ENCODE measurements at regions not wholly inside any gene's neighbourhood (a gene's known extent, or its start where the extent isn't known, plus 50 kb on each side); places are given as distances from the start of the nearest gene placed in this dataset.
A peak's percentile ranks its signal among the peaks of the same experiment; 100 is the strongest.

DNA sequence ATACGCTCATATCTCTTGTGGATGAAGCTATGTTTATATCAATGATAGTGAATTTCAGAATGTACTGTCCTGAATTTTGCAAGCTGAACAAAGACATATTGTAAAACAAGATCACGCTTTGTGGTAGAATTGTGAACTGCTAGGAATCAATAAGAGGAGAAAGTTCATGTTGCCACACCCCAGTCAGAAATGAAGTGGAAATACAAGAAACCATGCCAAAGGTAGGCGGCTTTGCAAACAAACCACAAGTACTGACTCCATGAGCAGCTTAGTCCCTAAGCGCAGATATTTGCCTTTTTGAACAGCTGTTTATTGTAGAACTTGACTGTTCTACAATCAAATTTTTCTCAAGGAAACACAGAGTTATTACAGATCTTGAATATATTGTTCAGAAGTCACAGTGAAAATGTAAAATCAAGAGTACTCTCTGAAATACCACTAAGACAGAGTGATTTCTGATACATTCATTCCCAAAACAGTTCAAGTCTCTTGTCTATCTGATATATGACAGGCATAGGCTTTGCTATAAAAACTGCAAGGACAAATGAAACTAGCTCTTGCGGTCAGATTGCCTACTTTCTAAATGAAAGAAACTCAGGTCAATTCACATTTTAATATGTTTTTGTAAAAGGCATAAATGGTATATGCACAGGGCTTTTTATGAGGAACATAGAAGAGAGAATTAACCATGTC, 120.9 kb upstream of the CDH19 start:
- Histone ChIP-seq H3K4me3 (ENCODE audit: low read depth, low read length) (no peak overlapping the region), H3K27me3 (replicated peaks; ENCODE audit: control insufficient read depth, insufficient read depth, low read length) (no peaks in the 10 kb centered on the region), H3K9me3 (no peaks in the 10 kb centered on the region), H3K4me1 (no peaks in the 10 kb centered on the region), H3K36me3 (ENCODE audit: control insufficient read depth, insufficient read depth, low read length) (no peaks in the 10 kb centered on the region)
- no peaks in the 10 kb centered on the region for H3K9me3 Mint-ChIP-seq (ENCODE audit: unreplicated experiment)
- no peak overlapping the region for H3K27ac Mint-ChIP-seq (ENCODE audit: unreplicated experiment)
- DNase-seq: peak in 1 of 2 experiments; percentile 1
- no peaks in the 10 kb centered on the region for H3K4me1 Mint-ChIP-seq (ENCODE audit: low read depth, unreplicated experiment)
- ChIA-PET POLR2A (no interaction called here), CTCF (no interaction called here)
- TF ChIP-seq, protein P1, sequence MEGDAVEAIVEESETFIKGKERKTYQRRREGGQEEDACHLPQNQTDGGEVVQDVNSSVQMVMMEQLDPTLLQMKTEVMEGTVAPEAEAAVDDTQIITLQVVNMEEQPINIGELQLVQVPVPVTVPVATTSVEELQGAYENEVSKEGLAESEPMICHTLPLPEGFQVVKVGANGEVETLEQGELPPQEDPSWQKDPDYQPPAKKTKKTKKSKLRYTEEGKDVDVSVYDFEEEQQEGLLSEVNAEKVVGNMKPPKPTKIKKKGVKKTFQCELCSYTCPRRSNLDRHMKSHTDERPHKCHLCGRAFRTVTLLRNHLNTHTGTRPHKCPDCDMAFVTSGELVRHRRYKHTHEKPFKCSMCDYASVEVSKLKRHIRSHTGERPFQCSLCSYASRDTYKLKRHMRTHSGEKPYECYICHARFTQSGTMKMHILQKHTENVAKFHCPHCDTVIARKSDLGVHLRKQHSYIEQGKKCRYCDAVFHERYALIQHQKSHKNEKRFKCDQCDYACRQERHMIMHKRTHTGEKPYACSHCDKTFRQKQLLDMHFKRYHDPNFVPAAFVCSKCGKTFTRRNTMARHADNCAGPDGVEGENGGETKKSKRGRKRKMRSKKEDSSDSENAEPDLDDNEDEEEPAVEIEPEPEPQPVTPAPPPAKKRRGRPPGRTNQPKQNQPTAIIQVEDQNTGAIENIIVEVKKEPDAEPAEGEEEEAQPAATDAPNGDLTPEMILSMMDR (IDR thresholded peaks at IDR 0.05; ENCODE audit: insufficient read depth in 1 of 2, low read depth in 1 of 2, low read length in 1 of 2, severe bottlenecking in 1 of 2, unreplicated experiment in 1 of 2): no peak
- H3K36me3 Mint-ChIP-seq (ENCODE audit: insufficient read depth, unreplicated experiment): no peaks in the 10 kb centered on the region
- H3K4me3 Mint-ChIP-seq (ENCODE audit: unreplicated experiment): no peak overlapping the region
- no TSS peak for BruUV-seq (replicated peaks)
- intact Hi-C loops (cut with micrococcal nuclease; ENCODE audit: unreplicated experiment): no loop called here
- H3K27me3 Mint-ChIP-seq (ENCODE audit: insufficient read depth, unreplicated experiment): no peaks in the 10 kb centered on the region

DNA sequence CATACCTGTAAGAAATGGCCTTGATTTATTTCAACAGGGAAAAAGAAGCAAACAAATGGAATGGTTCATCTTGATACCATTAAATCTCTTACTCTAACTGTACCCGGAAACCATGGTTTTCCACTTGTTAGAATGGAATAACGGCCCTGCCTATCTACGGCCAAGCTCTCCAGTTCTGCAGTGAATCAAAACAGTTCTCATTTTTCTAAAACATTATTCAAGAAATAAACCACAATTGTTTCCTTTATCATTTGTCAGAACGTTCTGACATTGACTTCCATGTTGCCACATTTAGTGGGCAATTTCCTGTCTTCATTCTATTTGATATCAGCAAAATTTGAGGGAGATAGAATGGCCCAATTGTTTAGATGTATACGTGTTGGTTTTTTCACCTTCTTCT, 118.8 kb upstream of the CDH19 start:
- ChIA-PET CTCF (no interaction called here), POLR2A (no interaction called here)
- no peaks in the 10 kb centered on the region for H3K9me3 Mint-ChIP-seq (ENCODE audit: unreplicated experiment)
- H3K27ac Mint-ChIP-seq (ENCODE audit: unreplicated experiment): no peak overlapping the region
- intact Hi-C loops (cut with micrococcal nuclease; ENCODE audit: unreplicated experiment): no loop called here
- TF ChIP-seq, protein P1 (IDR thresholded peaks at IDR 0.05; ENCODE audit: insufficient read depth in 1 of 2, low read depth in 1 of 2, low read length in 1 of 2, severe bottlenecking in 1 of 2, unreplicated experiment in 1 of 2): no peak
- Histone ChIP-seq H3K27me3 (replicated peaks; ENCODE audit: control insufficient read depth, insufficient read depth, low read length) (no peaks in the 10 kb centered on the region), H3K4me3 (ENCODE audit: low read depth, low read length) (no peak overlapping the region), H3K4me1 (no peaks in the 10 kb centered on the region), H3K36me3 (ENCODE audit: control insufficient read depth, insufficient read depth, low read length) (no peaks in the 10 kb centered on the region), H3K9me3 (no peaks in the 10 kb centered on the region)
- H3K27me3 Mint-ChIP-seq (ENCODE audit: insufficient read depth, unreplicated experiment): no peaks in the 10 kb centered on the region
- no peaks in the 10 kb centered on the region for H3K4me1 Mint-ChIP-seq (ENCODE audit: low read depth, unreplicated experiment)
- no TSS peak for BruUV-seq (replicated peaks)
- DNase-seq: no peak
- no peaks in the 10 kb centered on the region for H3K36me3 Mint-ChIP-seq (ENCODE audit: insufficient read depth, unreplicated experiment)
- no peak overlapping the region for H3K4me3 Mint-ChIP-seq (ENCODE audit: unreplicated experiment)

DNA sequence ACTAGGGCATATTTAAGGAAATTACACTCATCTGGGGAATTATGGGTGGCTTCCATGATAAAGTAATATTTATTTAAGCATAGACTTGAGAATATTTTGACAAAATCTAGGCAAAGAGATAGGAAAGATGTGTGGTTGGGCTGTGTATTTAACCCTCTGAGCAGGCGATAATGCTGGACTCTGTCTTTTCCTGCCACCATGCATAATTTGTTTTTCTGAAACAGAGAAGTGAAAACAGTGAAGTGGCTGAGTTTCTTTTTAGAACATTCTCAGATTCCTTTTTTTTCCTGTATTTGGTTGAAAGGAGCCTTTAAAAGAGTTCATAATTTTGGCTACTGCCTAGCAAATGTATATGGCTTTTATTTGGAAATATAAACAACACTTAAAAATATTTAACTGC, 104.8 kb upstream of the CDH19 start:
- Histone ChIP-seq H3K4me3 (ENCODE audit: low read depth, low read length) (no peak overlapping the region), H3K4me1 (no peaks in the 10 kb centered on the region), H3K36me3 (ENCODE audit: control insufficient read depth, insufficient read depth, low read length) (no peaks in the 10 kb centered on the region), H3K9me3 (no peaks in the 10 kb centered on the region), H3K27me3 (replicated peaks; ENCODE audit: control insufficient read depth, insufficient read depth, low read length) (no peaks in the 10 kb centered on the region)
- Mint-ChIP-seq H3K36me3 (ENCODE audit: insufficient read depth, unreplicated experiment) (no peaks in the 10 kb centered on the region), H3K9me3 (ENCODE audit: unreplicated experiment) (no peaks in the 10 kb centered on the region), H3K27ac (ENCODE audit: unreplicated experiment) (no peak overlapping the region), H3K27me3 (ENCODE audit: insufficient read depth, unreplicated experiment) (no peaks in the 10 kb centered on the region), H3K4me3 (ENCODE audit: unreplicated experiment) (no peak overlapping the region), H3K4me1 (ENCODE audit: low read depth, unreplicated experiment) (no peaks in the 10 kb centered on the region)
- DNase-seq: no peak
- POLR2A ChIA-PET: no interaction called here
- TF ChIP-seq, protein P1 (IDR thresholded peaks at IDR 0.05; ENCODE audit: insufficient read depth in 1 of 2, low read depth in 1 of 2, low read length in 1 of 2, severe bottlenecking in 1 of 2, unreplicated experiment in 1 of 2): no peak
- BruUV-seq (replicated peaks): no TSS peak
- CTCF ChIA-PET: no interaction called here
- intact Hi-C loops (cut with micrococcal nuclease; ENCODE audit: unreplicated experiment): no loop called here

Measured in Caco-2 (cell line).